GM12864 (cell line): ENCODE measurements at regions not wholly inside any gene's neighbourhood (a gene's known extent, or its start where the extent isn't known, plus 50 kb on each side); places are given as distances from the start of the nearest gene placed in this dataset.

Experiments used
- DNase-seq: peaks from one replicate; pipeline ENCODE4 v3.0.0-alpha.2; 2011; ENCODE audit warnings: low read depth
- H3K4me3 ChIP-seq: 2 replicates; pipeline ENCODE4 v1.5.1; 2011; ENCODE audit warnings: mild to moderate bottlenecking, low read depth, low read length, control low read depth
- CTCF ChIP-seq: IDR thresholded peaks from 2 replicates; pipeline ENCODE4 v1.5.1; 2011; ENCODE audit warnings: low read depth, mild to moderate bottlenecking, moderate library complexity, low read length, control low read depth, inconsistent platforms; ENCODE audit errors: missing control alignments

GRCh38 chr17:77647531-77647930, 311.0 kb upstream of the TNRC6C start:
- no peak for TF ChIP-seq CTCF
- H3K4me3 ChIP-seq: no peak overlapping the region
- no peak for DNase-seq

GRCh38 chr17:77649717-77650211, 308.7 kb upstream of the TNRC6C start:
- H3K4me3 ChIP-seq: no peak overlapping the region
- DNase-seq: no peak
- no peak for TF ChIP-seq CTCF

- TF ChIP-seq CTCF: no peak
- no peak overlapping the region for H3K4me3 ChIP-seq
- no peak for DNase-seq
Observed at GRCh38 chr17:77651988-77652387, 306.5 kb upstream of the TNRC6C start.

GRCh38 chr17:77654296-77654695, 304.2 kb upstream of the TNRC6C start:
- DNase-seq: no peak
- TF ChIP-seq CTCF: no peak

GRCh38 chr17:77654850-77655249, 303.7 kb upstream of the TNRC6C start:
- no peak overlapping the region for H3K4me3 ChIP-seq
- no peak for DNase-seq
- TF ChIP-seq CTCF: no peak

More at GRCh38 chr17:77654296-77654695, 304.2 kb upstream of the TNRC6C start:
- no peak overlapping the region for H3K4me3 ChIP-seq

- no peak overlapping the region for H3K4me3 ChIP-seq
- no peak for DNase-seq
- no peak for TF ChIP-seq CTCF
Observed at GRCh38 chr17:77656054-77656453, 302.4 kb upstream of the TNRC6C start.

- no peak for DNase-seq
- H3K4me3 ChIP-seq: no peak overlapping the region
- TF ChIP-seq CTCF: no peak
Observed at GRCh38 chr17:77657839-77658238, 300.7 kb upstream of the TNRC6C start.
